Spleen (tissue), 11 donors: ENCODE measurements at regions not wholly inside any gene's neighbourhood (a gene's known extent, or its start where the extent isn't known, plus 50 kb on each side); places are given as distances from the start of the nearest gene placed in this dataset.

Experiments used
- DNase-seq: peaks from one replicate; pipeline ENCODE4 v3.0.0-alpha.2; 2020
- H3K27ac ChIP-seq, 8 donors: fragments of 200-600 bp; sonication (generic) in 7 of 8; 1 replicate in 4 of 8; 2 replicates in 4 of 8; pipeline versions ENCODE4 v1.5.0 to v1.8.0; 2016 to 2021; ENCODE audit warnings: inconsistent platforms in 4 of 8, mild to moderate bottlenecking in 4 of 8, moderate library complexity in 1 of 8
- H3K27me3 ChIP-seq, 7 donors: fragments of 200-600 bp; sonication (generic) in 6 of 7; replicated peaks in 1 of 7; 1 replicate in 4 of 7; 2 replicates in 3 of 7; pipeline versions ENCODE4 v1.5.0 to v1.8.0; 2016 to 2021; ENCODE audit warnings: inconsistent platforms in 3 of 7, mild to moderate bottlenecking in 1 of 7
- H3K36me3 ChIP-seq, 6 donors: fragments of 200-600 bp; sonication (generic) in 5 of 6; 1 replicate in 4 of 6; 2 replicates in 2 of 6; pipeline versions ENCODE4 v1.5.0 to v1.8.0; 2016 to 2021; ENCODE audit warnings: inconsistent platforms in 2 of 6
- H3K4me1 ChIP-seq, 6 donors: fragments of 200-600 bp; sonication (generic) in 5 of 6; 1 replicate in 3 of 6; 2 replicates in 3 of 6; pipeline versions ENCODE4 v1.5.0 to v1.8.0; 2016 to 2021; ENCODE audit warnings: inconsistent platforms in 3 of 6
- H3K4me3 ChIP-seq, 8 donors: fragments of 200-600 bp; sonication (generic) in 7 of 8; 1 replicate in 4 of 8; 2 replicates in 4 of 8; pipeline versions ENCODE4 v1.5.0 to v1.8.0; 2016 to 2021; ENCODE audit warnings: inconsistent platforms in 4 of 8, mild to moderate bottlenecking in 4 of 8, moderate library complexity in 2 of 8
- H3K9me3 ChIP-seq, 8 donors: fragments of 200-600 bp; sonication (generic) in 7 of 8; 1 replicate in 4 of 8; 2 replicates in 4 of 8; pipeline versions ENCODE4 v1.5.0 to v1.8.0; 2016 to 2021; ENCODE audit warnings: inconsistent platforms in 4 of 8
- CTCF ChIP-seq, 11 experiments: fragments of 200-600 bp in 7 of 11; fragments of 450-650 bp in 4 of 11; sonication (generic) in 4 of 11; IDR thresholded peaks in 8 of 11; conservative IDR thresholded peaks in 3 of 11; 1 replicate in 7 of 11; 2 replicates in 4 of 11; pipeline versions ENCODE4 v1.4.0 to v1.8.0; 2016 to 2021; ENCODE audit warnings: antibody characterized with exemption in 11 of 11, inconsistent platforms in 4 of 11, mild to moderate bottlenecking in 1 of 11
- POLR2A ChIP-seq, 3 donors: fragments of 450-650 bp; IDR thresholded peaks; one replicate each; pipeline ENCODE4 v1.5.1; 2017; ENCODE audit warnings: antibody characterized with exemption in 3 of 3, mild to moderate bottlenecking in 1 of 3
- POLR2AphosphoS5 ChIP-seq, 3 donors: sonication (generic); formaldehyde crosslinking; IDR thresholded peaks; one replicate each; pipeline ENCODE4 v1.5.1; 2017; ENCODE audit warnings: antibody characterized with exemption in 3 of 3
- WGBS, 5 donors: extraction: QIAGEN DNeasy Blood & Tissue Kit in 3 of 5; methylation state at CpG; one replicate each; pipeline versions ENCODE4 v1.1.5 to v1.1.7; 2013 to 2018; 5-methylcytosine and 5-hydroxymethylcytosine counted together
- intact Hi-C: fragments of 100-400 bp; cut with DNase I; formaldehyde crosslinking; loops from one replicate; pipeline ENCODE4 v1.15.0; 2023; ENCODE audit warnings: low total_unique reads
- donor health status: healthy with polysubstance abuse.
- donor health status: DM: no; HTN: no; CAD: no; lungs with moderate emphysema.
- donor health status: DM: no; HTN: no; CAD: no.
- donor health status: Bipolar disorder and iron deficiency.
- donor health status: healthy.
- donor health status: DM: no; HTN: no; CAD: no.
- donor health status: DM: yes; HTN: yes; CAD: no.

- 40 to 93% (median 70%) methylated on average over 2 of the region's 2 CpGs for WGBS, 5 donors
- no peak for DNase-seq
Measured at GRCh38 chr7:25647872-25648271, 419.6 kb upstream of the NPVF start.

GRCh38 chr7:25652366-25652765 is 424.1 kb upstream of the NPVF start:
- DNase-seq = no peak
- intact Hi-C loops = no loop called here
- no peaks in the 10 kb centered on the region for H3K9me3 ChIP-seq
- H3K4me1 ChIP-seq = peaks cover 0 to 16% (median 11%) of the 10 kb centered on the region in 6 donors
- H3K27ac ChIP-seq = no peak overlapping the region
- TF ChIP-seq CTCF (IDR thresholded peaks at IDR 0.05 in 8 of 11, conservative IDR thresholded peaks at IDR 0.05 in 3 of 11) (no peak), POLR2A (IDR thresholded peaks at IDR 0.05) (no peak), POLR2AphosphoS5 (IDR thresholded peaks at IDR 0.05) (no peak)
- no peaks in the 10 kb centered on the region for H3K36me3 ChIP-seq
- 29 to 58% (median 32%) methylated on average over 1 of the region's 1 CpG for WGBS, 5 donors
- no peak overlapping the region for H3K4me3 ChIP-seq
- no peaks in the 10 kb centered on the region for H3K27me3 ChIP-seq

More at GRCh38 chr7:25647872-25648271, 419.6 kb upstream of the NPVF start:
- no peak overlapping the region for H3K27ac ChIP-seq
- H3K9me3 ChIP-seq = no peaks in the 10 kb centered on the region
- H3K4me3 ChIP-seq = no peak overlapping the region
- no peaks in the 10 kb centered on the region for H3K27me3 ChIP-seq
- H3K4me1 ChIP-seq = no peaks in the 10 kb centered on the region
- TF ChIP-seq CTCF (IDR thresholded peaks at IDR 0.05 in 8 of 11, conservative IDR thresholded peaks at IDR 0.05 in 3 of 11) (no peak), POLR2AphosphoS5 (IDR thresholded peaks at IDR 0.05) (no peak), POLR2A (IDR thresholded peaks at IDR 0.05) (no peak)
- intact Hi-C loops = no loop called here
- H3K36me3 ChIP-seq = no peaks in the 10 kb centered on the region

GRCh38 chr7:25653384-25653783 is 425.1 kb upstream of the NPVF start:
- intact Hi-C loops = no loop called here
- TF ChIP-seq POLR2A (IDR thresholded peaks at IDR 0.05) (no peak), POLR2AphosphoS5 (IDR thresholded peaks at IDR 0.05) (no peak), CTCF (IDR thresholded peaks at IDR 0.05 in 8 of 11, conservative IDR thresholded peaks at IDR 0.05 in 3 of 11) (no peak)
- Histone ChIP-seq H3K36me3 (no peaks in the 10 kb centered on the region), H3K27me3 (no peaks in the 10 kb centered on the region), H3K27ac (no peak overlapping the region), H3K4me3 (no peak overlapping the region), H3K4me1 (peaks cover 0 to 16% (median 11%) of the 10 kb centered on the region in 6 donors), H3K9me3 (no peaks in the 10 kb centered on the region)
- no peak for DNase-seq
- WGBS, 5 donors = 43 to 63% (median 53%) methylated on average over 2 of the region's 2 CpGs

- H3K36me3 ChIP-seq = no peaks in the 10 kb centered on the region
- H3K4me3 ChIP-seq = no peak overlapping the region
- 7 to 13% (median 8%) methylated on average over 1 of the region's 1 CpG for WGBS, 5 donors
- H3K4me1 ChIP-seq = peaks cover 0 to 19% (median 11%) of the 10 kb centered on the region in 6 donors
- no peaks in the 10 kb centered on the region for H3K27me3 ChIP-seq
- H3K9me3 ChIP-seq = no peaks in the 10 kb centered on the region
- H3K27ac ChIP-seq = peak overlapping the region in 1 of 8 donors; percentile 21
- TF ChIP-seq POLR2A (IDR thresholded peaks at IDR 0.05) = no peak
- no peak for TF ChIP-seq CTCF (IDR thresholded peaks at IDR 0.05 in 8 of 11, conservative IDR thresholded peaks at IDR 0.05 in 3 of 11)
- TF ChIP-seq POLR2AphosphoS5 (IDR thresholded peaks at IDR 0.05) = no peak
- no peak for DNase-seq
- intact Hi-C loops = no loop called here
Measured at GRCh38 chr7:25656071-25656470, 427.8 kb upstream of the NPVF start.
